ENCODE measurements at regions not wholly inside any gene's neighbourhood (a gene's known extent, or its start where the extent isn't known, plus 50 kb on each side); places are given as distances from the start of the nearest gene placed in this dataset.
A peak's percentile ranks its signal among the peaks of the same experiment; 100 is the strongest.

- DNase-seq (ENCODE audit: low read depth): no peak
Measured at GRCh38 chr15:31555022-31555421, 228.4 kb downstream of the KLF13 start.

GRCh38 chr15:31556494-31557150, 230.0 kb downstream of the KLF13 start:
- no peak for DNase-seq (ENCODE audit: low read depth)

GRCh38 chr15:31557899-31558298, 231.3 kb downstream of the KLF13 start:
- no peak for DNase-seq (ENCODE audit: low read depth)

GRCh38 chr15:31558840-31559239, 232.2 kb downstream of the KLF13 start:
- no peak for DNase-seq (ENCODE audit: low read depth)

- DNase-seq (ENCODE audit: low read depth): no peak
Measured at GRCh38 chr15:31559786-31560185, 233.2 kb downstream of the KLF13 start.

GRCh38 chr15:31560643-31561042, 234.0 kb downstream of the KLF13 start:
- DNase-seq (ENCODE audit: low read depth): no peak

GRCh38 chr15:31561156-31561555, 234.5 kb downstream of the KLF13 start:
- no peak for DNase-seq (ENCODE audit: low read depth)

- DNase-seq (ENCODE audit: low read depth): no peak
Measured at GRCh38 chr15:31563001-31563400, 236.4 kb downstream of the KLF13 start.

- no peak for DNase-seq (ENCODE audit: low read depth)
Measured at GRCh38 chr15:31563421-31563820, 236.8 kb downstream of the KLF13 start.

GRCh38 chr15:31567861-31568260, 241.2 kb downstream of the KLF13 start:
- DNase-seq (ENCODE audit: low read depth): no peak

GRCh38 chr15:31569836-31570235, 243.2 kb downstream of the KLF13 start:
- no peak for DNase-seq (ENCODE audit: low read depth)

GRCh38 chr15:31570591-31570990, 244.0 kb downstream of the KLF13 start:
- no peak for DNase-seq (ENCODE audit: low read depth)

- no peak for DNase-seq (ENCODE audit: low read depth)
Measured at GRCh38 chr15:31571676-31572075, 245.0 kb downstream of the KLF13 start.

- DNase-seq (ENCODE audit: low read depth): no peak
Measured at GRCh38 chr15:31573759-31574158, 247.1 kb downstream of the KLF13 start.

GRCh38 chr15:31574766-31575165, 248.1 kb downstream of the KLF13 start:
- DNase-seq (ENCODE audit: low read depth): peak; percentile 3

GRCh38 chr15:31577108-31577507, 250.5 kb downstream of the KLF13 start:
- no peak for DNase-seq (ENCODE audit: low read depth)

GRCh38 chr15:31579282-31579681, 252.6 kb downstream of the KLF13 start:
- no peak for DNase-seq (ENCODE audit: low read depth)

- no peak for DNase-seq (ENCODE audit: low read depth)
Measured at GRCh38 chr15:31579976-31580375, 253.3 kb downstream of the KLF13 start.

GRCh38 chr15:31584195-31584594, 257.6 kb downstream of the KLF13 start:
- no peak for DNase-seq (ENCODE audit: low read depth)

- DNase-seq (ENCODE audit: low read depth): no peak
Measured at GRCh38 chr15:31585240-31585639, 258.6 kb downstream of the KLF13 start.

- no peak for DNase-seq (ENCODE audit: low read depth)
Measured at GRCh38 chr15:31586841-31587240, 260.2 kb downstream of the KLF13 start.

- DNase-seq (ENCODE audit: low read depth): no peak
Measured at GRCh38 chr15:31587583-31587982, 260.9 kb downstream of the KLF13 start.

- no peak for DNase-seq (ENCODE audit: low read depth)
Measured at GRCh38 chr15:31590609-31591008, 264.0 kb downstream of the KLF13 start.

GRCh38 chr15:31591908-31592307, 265.3 kb downstream of the KLF13 start:
- DNase-seq (ENCODE audit: low read depth): no peak

- DNase-seq (ENCODE audit: low read depth): no peak
Measured at GRCh38 chr15:31597466-31597865, 270.8 kb downstream of the KLF13 start.
